ENCODE measurements at regions not wholly inside any gene's neighbourhood (a gene's known extent, or its start where the extent isn't known, plus 50 kb on each side); places are given as distances from the start of the nearest gene placed in this dataset.

- H2AFZ ChIP-seq (ENCODE audit: low read length) = no peak overlapping the region
Measured at GRCh38 chr5:167478188-167478587, 813.3 kb upstream of the WWC1 start.

GRCh38 chr5:167479779-167480178 lies 811.7 kb upstream of the WWC1 start:
- no peak for TF ChIP-seq CTCF (IDR thresholded peaks at IDR 0.05; ENCODE audit: low read length)
- TF ChIP-seq EZH2 (IDR thresholded peaks at IDR 0.05; ENCODE audit: borderline replicate concordance, low read length) = no peak
- no peaks in the 10 kb centered on the region for H4K20me1 ChIP-seq (ENCODE audit: insufficient read depth, low read length)

More at GRCh38 chr5:167478188-167478587, 813.3 kb upstream of the WWC1 start:
- H3K27ac ChIP-seq (ENCODE audit: low read depth, low read length, poor library complexity, severe bottlenecking) = no peak overlapping the region
- H3K4me2 ChIP-seq (ENCODE audit: low read length) = no peak overlapping the region
- no peaks in the 10 kb centered on the region for H3K27me3 ChIP-seq (ENCODE audit: insufficient read depth, low read length)
- no peaks in the 10 kb centered on the region for H3F3A ChIP-seq (ENCODE audit: insufficient read depth, low read length)
- no peak overlapping the region for H3K4me3 ChIP-seq (ENCODE audit: low read depth, low read length, poor library complexity, severe bottlenecking)
- no peak for TF ChIP-seq CTCF (IDR thresholded peaks at IDR 0.05; ENCODE audit: low read length)
- TF ChIP-seq EZH2 (IDR thresholded peaks at IDR 0.05; ENCODE audit: borderline replicate concordance, low read length) = no peak
- H3K9ac ChIP-seq (ENCODE audit: low read length) = no peak overlapping the region
- no peaks in the 10 kb centered on the region for H4K20me1 ChIP-seq (ENCODE audit: insufficient read depth, low read length)
- H3K4me1 ChIP-seq (ENCODE audit: insufficient read depth, low read length, severe bottlenecking) = no peaks in the 10 kb centered on the region
- H3K9me3 ChIP-seq (ENCODE audit: low read length) = no peaks in the 10 kb centered on the region
- no peaks in the 10 kb centered on the region for H3K9me2 ChIP-seq (ENCODE audit: low read depth, low read length)
- H3K36me3 ChIP-seq (ENCODE audit: insufficient read depth, low read length) = no peaks in the 10 kb centered on the region
- H3K79me2 ChIP-seq (ENCODE audit: insufficient read depth, low read length) = no peaks in the 10 kb centered on the region

GRCh38 chr5:167481345-167481744 lies 810.1 kb upstream of the WWC1 start:
- H3K4me2 ChIP-seq (ENCODE audit: low read length) = no peak overlapping the region
- TF ChIP-seq EZH2 (IDR thresholded peaks at IDR 0.05; ENCODE audit: borderline replicate concordance, low read length) = no peak
- no peak for TF ChIP-seq CTCF (IDR thresholded peaks at IDR 0.05; ENCODE audit: low read length)
- H3K9ac ChIP-seq (ENCODE audit: low read length) = no peak overlapping the region
- H2AFZ ChIP-seq (ENCODE audit: low read length) = no peak overlapping the region
- H3K4me1 ChIP-seq (ENCODE audit: insufficient read depth, low read length, severe bottlenecking) = no peaks in the 10 kb centered on the region
- no peaks in the 10 kb centered on the region for H4K20me1 ChIP-seq (ENCODE audit: insufficient read depth, low read length)
- no peaks in the 10 kb centered on the region for H3K27me3 ChIP-seq (ENCODE audit: insufficient read depth, low read length)
- H3K79me2 ChIP-seq (ENCODE audit: insufficient read depth, low read length) = no peaks in the 10 kb centered on the region
- H3K9me3 ChIP-seq (ENCODE audit: low read length) = no peaks in the 10 kb centered on the region
- H3K36me3 ChIP-seq (ENCODE audit: insufficient read depth, low read length) = no peaks in the 10 kb centered on the region
- no peaks in the 10 kb centered on the region for H3F3A ChIP-seq (ENCODE audit: insufficient read depth, low read length)
- no peaks in the 10 kb centered on the region for H3K9me2 ChIP-seq (ENCODE audit: low read depth, low read length)
- no peak overlapping the region for H3K4me3 ChIP-seq (ENCODE audit: low read depth, low read length, poor library complexity, severe bottlenecking)
- no peak overlapping the region for H3K27ac ChIP-seq (ENCODE audit: low read depth, low read length, poor library complexity, severe bottlenecking)

More at GRCh38 chr5:167479779-167480178, 811.7 kb upstream of the WWC1 start:
- no peaks in the 10 kb centered on the region for H3K4me1 ChIP-seq (ENCODE audit: insufficient read depth, low read length, severe bottlenecking)
- H2AFZ ChIP-seq (ENCODE audit: low read length) = no peak overlapping the region
- H3K27me3 ChIP-seq (ENCODE audit: insufficient read depth, low read length) = no peaks in the 10 kb centered on the region
- H3K9me2 ChIP-seq (ENCODE audit: low read depth, low read length) = no peaks in the 10 kb centered on the region
- no peaks in the 10 kb centered on the region for H3K9me3 ChIP-seq (ENCODE audit: low read length)
- H3K36me3 ChIP-seq (ENCODE audit: insufficient read depth, low read length) = no peaks in the 10 kb centered on the region
- H3K27ac ChIP-seq (ENCODE audit: low read depth, low read length, poor library complexity, severe bottlenecking) = no peak overlapping the region
- no peak overlapping the region for H3K9ac ChIP-seq (ENCODE audit: low read length)
- H3K4me3 ChIP-seq (ENCODE audit: low read depth, low read length, poor library complexity, severe bottlenecking) = no peak overlapping the region
- H3F3A ChIP-seq (ENCODE audit: insufficient read depth, low read length) = no peaks in the 10 kb centered on the region
- H3K79me2 ChIP-seq (ENCODE audit: insufficient read depth, low read length) = no peaks in the 10 kb centered on the region
- no peak overlapping the region for H3K4me2 ChIP-seq (ENCODE audit: low read length)
